ENCODE measurements at regions not wholly inside any gene's neighbourhood (a gene's known extent, or its start where the extent isn't known, plus 50 kb on each side); places are given as distances from the start of the nearest gene placed in this dataset.

- no peaks in the 10 kb centered on the region for H3K36me3 ChIP-seq (ENCODE audit: control insufficient read depth, insufficient read depth, low read length)
- intact Hi-C loops (cut with micrococcal nuclease) = no loop called here
- FAIRE-seq (no peak), ATAC-seq (no peak), DNase-seq (ENCODE audit: extremely low read depth in 1 of 4, low spot score in 3 of 4) (no peak)
- WGBS (ENCODE audit: insufficient coverage, low coverage, missing lambda C conversion rate) = 5% methylated on average over 35 of the region's 36 CpGs
- no peak overlapping the region for H3K4me2 ChIP-seq (ENCODE audit: insufficient read depth, low read length)
- no TSS peak for BruUV-seq (replicated peaks)
- no peaks in the 10 kb centered on the region for H3K4me1 ChIP-seq (replicated peaks in 1 of 2; ENCODE audit: control insufficient read depth in 2 of 2, insufficient read depth in 2 of 2, low read length in 2 of 2)
- no peaks in the 10 kb centered on the region for H3K9me1 ChIP-seq (ENCODE audit: control insufficient read depth, insufficient read depth, low read length)
- no peaks in the 10 kb centered on the region for H3K27me3 ChIP-seq (ENCODE audit: control insufficient read depth in 2 of 2, insufficient read depth in 2 of 2, low read length in 2 of 2)
- no peak overlapping the region for H3K27ac ChIP-seq (ENCODE audit: extremely low read depth, low read depth, low read length)
- H3K79me2 ChIP-seq (ENCODE audit: control insufficient read depth, insufficient read depth, low read length) = no peaks in the 10 kb centered on the region
- H4K20me1 ChIP-seq (replicated peaks; ENCODE audit: control insufficient read depth, insufficient read depth, low read length) = no peaks in the 10 kb centered on the region
- no peaks in the 10 kb centered on the region for H3K9me3 ChIP-seq (replicated peaks; ENCODE audit: control insufficient read depth, insufficient read depth, low read depth, low read length)
- H3K9ac ChIP-seq (ENCODE audit: insufficient read depth in 1 of 2, low read depth in 2 of 2, low read length in 2 of 2) = no peak overlapping the region
- H2AFZ ChIP-seq (ENCODE audit: low read depth, low read length) = no peak overlapping the region
- no peak overlapping the region for H3K4me3 ChIP-seq
- ChIA-PET CTCF (ENCODE audit: low intra/inter-chr PET ratio) (no interaction called here), POLR2A (no interaction called here)
- in situ Hi-C loops (cut with MboI) = no loop called here
- TF ChIP-seq TOE1 (IDR thresholded peaks at IDR 0.05; ENCODE audit: borderline replicate concordance) = no peak
- no peak for TF ChIP-seq TOE1 (CRISPR knock-in tag; IDR thresholded peaks at IDR 0.05; ENCODE audit: borderline replicate concordance, low read depth)
- TF ChIP-seq RFX7 (CRISPR knock-in tag; IDR thresholded peaks at IDR 0.05) = no peak
- no peak for TF ChIP-seq XRCC3 (IDR thresholded peaks at IDR 0.05)
- TF ChIP-seq, protein P1, sequence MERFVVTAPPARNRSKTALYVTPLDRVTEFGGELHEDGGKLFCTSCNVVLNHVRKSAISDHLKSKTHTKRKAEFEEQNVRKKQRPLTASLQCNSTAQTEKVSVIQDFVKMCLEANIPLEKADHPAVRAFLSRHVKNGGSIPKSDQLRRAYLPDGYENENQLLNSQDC (CRISPR knock-in tag; IDR thresholded peaks at IDR 0.05) = no peak
- no peak for TF ChIP-seq MCM7 (IDR thresholded peaks at IDR 0.05)
- no peak for TF ChIP-seq MYBL2 (IDR thresholded peaks at IDR 0.05; ENCODE audit: low read depth)
- no peak for TF ChIP-seq MYBL2 (CRISPR knock-in tag; IDR thresholded peaks at IDR 0.05; ENCODE audit: borderline replicate concordance)
- TF ChIP-seq NFRKB (IDR thresholded peaks at IDR 0.05; ENCODE audit: low read depth) = no peak
- TF ChIP-seq MAFG (tag; conservative IDR thresholded peaks at IDR 0.05) = no peak
- TF ChIP-seq ZBTB17 (CRISPR knock-in tag; IDR thresholded peaks at IDR 0.05) = no peak
- no peak for TF ChIP-seq RBM17 (IDR thresholded peaks at IDR 0.05; ENCODE audit: borderline replicate concordance, low read depth, low read length)
- TF ChIP-seq, protein P2, sequence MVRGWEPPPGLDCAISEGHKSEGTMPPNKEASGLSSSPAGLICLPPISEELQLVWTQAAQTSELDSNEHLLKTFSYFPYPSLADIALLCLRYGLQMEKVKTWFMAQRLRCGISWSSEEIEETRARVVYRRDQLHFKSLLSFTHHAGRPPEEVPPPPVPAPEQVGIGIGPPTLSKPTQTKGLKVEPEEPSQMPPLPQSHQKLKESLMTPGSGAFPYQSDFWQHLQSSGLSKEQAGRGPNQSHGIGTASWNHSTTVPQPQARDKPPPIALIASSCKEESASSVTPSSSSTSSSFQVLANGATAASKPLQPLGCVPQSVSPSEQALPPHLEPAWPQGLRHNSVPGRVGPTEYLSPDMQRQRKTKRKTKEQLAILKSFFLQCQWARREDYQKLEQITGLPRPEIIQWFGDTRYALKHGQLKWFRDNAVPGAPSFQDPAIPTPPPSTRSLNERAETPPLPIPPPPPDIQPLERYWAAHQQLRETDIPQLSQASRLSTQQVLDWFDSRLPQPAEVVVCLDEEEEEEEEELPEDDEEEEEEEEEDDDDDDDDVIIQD (CRISPR knock-in tag; IDR thresholded peaks at IDR 0.05) = no peak
- no peak for TF ChIP-seq TARDBP (IDR thresholded peaks at IDR 0.05)
- TF ChIP-seq ZNF12 (CRISPR knock-in tag; IDR thresholded peaks at IDR 0.05) = no peak
- no peak for TF ChIP-seq FOXM1 (IDR thresholded peaks at IDR 0.05; ENCODE audit: low read depth)
- TF ChIP-seq FOXM1 (CRISPR knock-in tag; IDR thresholded peaks at IDR 0.05; ENCODE audit: low read depth) = no peak
These were observed 885.6 kb upstream of the ZNF722 start for GRCh38 chr7:63112764-63113712.
